Keratinocyte (primary cell): ENCODE measurements at regions not wholly inside any gene's neighbourhood (a gene's known extent, or its start where the extent isn't known, plus 50 kb on each side); places are given as distances from the start of the nearest gene placed in this dataset.

Experiments used
- DNase-seq: peaks from one replicate; pipeline ENCODE4 v3.0.0-alpha.2; 2011; ENCODE audit warnings: low read depth, missing footprints, low spot score
- FAIRE-seq: peaks from 2 replicates; lab custom pipeline; 2011; peaks lifted over from hg19 to GRCh38; lab: Jason Lieb, UNC
- H2AFZ ChIP-seq: 2 replicates; pipeline ENCODE4 v1.6.0; 2012; ENCODE audit warnings: low read length, control low read depth, inconsistent platforms; ENCODE audit not compliant: control insufficient read depth
- H3K27ac ChIP-seq: 2 replicates; pipeline ENCODE4 v1.5.1; 2011; ENCODE audit warnings: low read length; ENCODE audit not compliant: control insufficient read depth, insufficient read depth
- H3K27me3 ChIP-seq: 3 replicates; pipeline ENCODE4 v1.6.0; 2011; ENCODE audit warnings: low read length; ENCODE audit not compliant: control insufficient read depth, insufficient read depth; ENCODE audit errors: extremely low read depth
- H3K36me3 ChIP-seq, 2 experiments: 2 replicates in 1 of 2; 3 replicates in 1 of 2; pipeline ENCODE4 v1.5.1; 2011; ENCODE audit warnings: low read length in 2 of 2, mild to moderate bottlenecking in 1 of 2; ENCODE audit not compliant: control insufficient read depth in 2 of 2, insufficient read depth in 2 of 2; ENCODE audit errors: extremely low read depth in 1 of 2
- H3K4me1 ChIP-seq: 3 replicates; pipeline ENCODE4 v1.5.1; 2011; ENCODE audit warnings: low read length; ENCODE audit not compliant: control insufficient read depth, insufficient read depth; ENCODE audit errors: extremely low read depth
- H3K4me2 ChIP-seq: 3 replicates; pipeline ENCODE4 v1.6.0; 2011; ENCODE audit warnings: low read depth, low read length; ENCODE audit not compliant: control insufficient read depth, insufficient read depth; ENCODE audit errors: extremely low read depth
- H3K4me3 ChIP-seq, 3 experiments: fragments of 200-600 bp in 1 of 3; sonication (generic) in 1 of 3; 2 replicates in 2 of 3; 3 replicates in 1 of 3; pipeline ENCODE4 v1.5.1; 2011 to 2016; ENCODE audit warnings: low read length in 3 of 3, mild to moderate bottlenecking in 3 of 3, control low read depth in 2 of 3, inconsistent platforms in 1 of 3, low read depth in 1 of 3, mixed read lengths in 1 of 3, mixed run types in 1 of 3, moderate library complexity in 1 of 3; ENCODE audit not compliant: control insufficient read depth in 2 of 3, insufficient read depth in 2 of 3; ENCODE audit errors: extremely low read depth in 1 of 3
- H3K79me2 ChIP-seq: 2 replicates; pipeline ENCODE4 v1.6.0; 2012; ENCODE audit warnings: low read length; ENCODE audit not compliant: control insufficient read depth, insufficient read depth
- H3K9ac ChIP-seq: 3 replicates; pipeline ENCODE4 v1.6.0; 2011; ENCODE audit warnings: low read length; ENCODE audit not compliant: control insufficient read depth, insufficient read depth; ENCODE audit errors: extremely low read depth
- H3K9me1 ChIP-seq: 3 replicates; pipeline ENCODE4 v1.6.0; 2011; ENCODE audit warnings: low read length; ENCODE audit not compliant: control insufficient read depth, insufficient read depth; ENCODE audit errors: extremely low read depth
- H3K9me3 ChIP-seq: 2 replicates; pipeline ENCODE4 v1.5.1; 2012; ENCODE audit warnings: low read depth, low read length; ENCODE audit not compliant: control insufficient read depth
- H4K20me1 ChIP-seq: 3 replicates; pipeline ENCODE4 v1.6.0; 2011; ENCODE audit warnings: low read length; ENCODE audit not compliant: control insufficient read depth, insufficient read depth; ENCODE audit errors: extremely low read depth
- CTCF ChIP-seq, 3 experiments: IDR thresholded peaks in 1 of 3; conservative IDR thresholded peaks in 1 of 3; optimal IDR thresholded peaks in 1 of 3; 2 replicates in 2 of 3; 3 replicates in 1 of 3; pipeline versions ENCODE3 to v1.5.1; 2011; ENCODE audit warnings: low read length in 3 of 3, mild to moderate bottlenecking in 3 of 3, moderate library complexity in 2 of 3, control low read depth in 1 of 3, inconsistent platforms in 1 of 3; ENCODE audit not compliant: insufficient read depth in 2 of 3; ENCODE audit errors: extremely low read depth in 1 of 3
- EZH2 ChIP-seq: IDR thresholded peaks from one replicate; pipeline ENCODE4 v1.6.1; 2012; ENCODE audit warnings: inconsistent platforms, mild to moderate bottlenecking, low read length, moderate library complexity
- dilution Hi-C: fragments of 300-500 bp; cut with MboI; formaldehyde crosslinking; loops from one replicate; pipeline ENCODE4 v1.7.0; 2020; ENCODE audit warnings: low sequenced_read_pairs; ENCODE audit not compliant: extremely low pct_ligation_motif_present

GRCh38 chr1:98368995-98369394, 292.5 kb upstream of the SNX7 start:
- TF ChIP-seq CTCF (optimal IDR thresholded peaks at IDR 0.05 in 1 of 3, IDR thresholded peaks at IDR 0.05 in 1 of 3, conservative IDR thresholded peaks at IDR 0.05 in 1 of 3; ENCODE audit: extremely low read depth in 1 of 3, insufficient read depth in 2 of 3, low read length in 3 of 3) (no peak), EZH2 (no peak)
- no peak overlapping the region for H3K4me2 ChIP-seq
- H3K9ac ChIP-seq: no peak overlapping the region
- no peak for FAIRE-seq
- dilution Hi-C loops: no loop called here
- peak overlapping the region; percentile 30 for H2AFZ ChIP-seq
- no peaks in the 10 kb centered on the region for H3K27me3 ChIP-seq
- no peaks in the 10 kb centered on the region for H3K4me1 ChIP-seq
- DNase-seq: no peak
- H3K9me3 ChIP-seq: no peaks in the 10 kb centered on the region
- H3K4me3 ChIP-seq: no peak overlapping the region
- H3K9me1 ChIP-seq: no peaks in the 10 kb centered on the region
- H3K79me2 ChIP-seq: no peaks in the 10 kb centered on the region
- H4K20me1 ChIP-seq: no peaks in the 10 kb centered on the region
- H3K27ac ChIP-seq: no peak overlapping the region
- no peaks in the 10 kb centered on the region for H3K36me3 ChIP-seq

GRCh38 chr1:98367426-98367825, 294.1 kb upstream of the SNX7 start:
- DNase-seq: no peak
- dilution Hi-C loops: no loop called here
- TF ChIP-seq EZH2 (no peak), CTCF (optimal IDR thresholded peaks at IDR 0.05 in 1 of 3, IDR thresholded peaks at IDR 0.05 in 1 of 3, conservative IDR thresholded peaks at IDR 0.05 in 1 of 3; ENCODE audit: extremely low read depth in 1 of 3, insufficient read depth in 2 of 3, low read length in 3 of 3) (no peak)
- H3K27me3 ChIP-seq: no peaks in the 10 kb centered on the region
- H3K4me2 ChIP-seq: no peak overlapping the region
- no peak for FAIRE-seq
- no peak overlapping the region for H3K9ac ChIP-seq
- no peaks in the 10 kb centered on the region for H4K20me1 ChIP-seq
- H3K79me2 ChIP-seq: no peaks in the 10 kb centered on the region
- H3K4me1 ChIP-seq: no peaks in the 10 kb centered on the region
- no peak overlapping the region for H3K4me3 ChIP-seq
- H2AFZ ChIP-seq: no peak overlapping the region
- no peaks in the 10 kb centered on the region for H3K9me3 ChIP-seq
- H3K9me1 ChIP-seq: no peaks in the 10 kb centered on the region
- H3K36me3 ChIP-seq: no peaks in the 10 kb centered on the region
- no peak overlapping the region for H3K27ac ChIP-seq
